IMR-90 (cell line): ENCODE measurements at regions not wholly inside any gene's neighbourhood (a gene's known extent, or its start where the extent isn't known, plus 50 kb on each side); places are given as distances from the start of the nearest gene placed in this dataset.

Experiments
- ATAC-seq: fragments of 200-7000 bp; cut with Tn5 transposase; 2 replicates; pipeline ENCODE4 v1.9.1; 2020; ENCODE audit warnings: low read depth, mild to moderate bottlenecking, moderate library complexity
- BruUV-seq: library from RNA; stranded (reverse); fragments of 400-500 nt; replicated peaks from 2 replicates; lab custom pipeline; 2021; lab: Mats Ljungman, UMichigan
- CTCF ChIA-PET: fragments of 300-600 bp; formaldehyde crosslinking; extraction: SDS; loops from one replicate; lab custom pipeline; 2021; ENCODE audit warnings: antibody characterized with exemption; lab: Yijun Ruan, JAX
- POLR2A ChIA-PET: fragments of 300-600 bp; sonication (Branson Sonifier 250); formaldehyde crosslinking; loops from one replicate; lab custom pipeline; 2022; ENCODE audit warnings: antibody characterized with exemption; ENCODE audit not compliant: unreplicated experiment; lab: Charles Lee
- DNase-seq: peaks from one replicate; pipeline ENCODE4 v3.0.0; 2013
- H2AFZ ChIP-seq: replicated peaks from 2 replicates; pipeline ENCODE3; 2013; ENCODE audit warnings: low read length, mild to moderate bottlenecking; ENCODE audit not compliant: poor library complexity
- H2AK5ac ChIP-seq: 2 replicates; pipeline ENCODE4 v1.6.1; 2013; ENCODE audit warnings: low read depth, low read length, inconsistent platforms
- H2AK9ac ChIP-seq: replicated peaks from 2 replicates; pipeline ENCODE3; 2013; ENCODE audit warnings: mild to moderate bottlenecking, low read depth, low read length, moderate library complexity; ENCODE audit not compliant: poor library complexity
- H2BK120ac ChIP-seq: 2 replicates; pipeline ENCODE4 v1.6.1; 2013; ENCODE audit warnings: low read depth, low read length, inconsistent platforms
- H2BK15ac ChIP-seq: 3 replicates; pipeline ENCODE4 v1.6.1; 2013; ENCODE audit warnings: low read depth, low read length, inconsistent platforms
- H2BK20ac ChIP-seq: 2 replicates; pipeline ENCODE4 v1.6.1; 2013; ENCODE audit warnings: low read depth, mild to moderate bottlenecking, inconsistent platforms, low read length, moderate library complexity
- H2BK5ac ChIP-seq: 2 replicates; pipeline ENCODE4 v1.6.1; 2013; ENCODE audit warnings: mild to moderate bottlenecking, low read depth, low read length, inconsistent platforms; ENCODE audit not compliant: poor library complexity, severe bottlenecking
- H3K14ac ChIP-seq: replicated peaks from 2 replicates; pipeline ENCODE4 v1.6.1; 2013; ENCODE audit warnings: low read depth, low read length, inconsistent platforms
- H3K18ac ChIP-seq: 2 replicates; pipeline ENCODE4 v1.6.1; 2013; ENCODE audit warnings: low read depth, low read length, control low read depth
- H3K23ac ChIP-seq: 2 replicates; pipeline ENCODE4 v1.6.1; 2013; ENCODE audit warnings: low read depth, low read length, inconsistent platforms
- H3K27ac ChIP-seq: 2 replicates; pipeline ENCODE4 v1.5.1; 2013; ENCODE audit warnings: mild to moderate bottlenecking, control low read depth, low read length; ENCODE audit not compliant: insufficient read depth
- H3K27me3 ChIP-seq: 2 replicates; pipeline ENCODE4 v1.6.1; 2013; ENCODE audit warnings: low read length; ENCODE audit not compliant: control insufficient read depth, insufficient read depth
- H3K36me3 ChIP-seq: 2 replicates; pipeline ENCODE4 v1.6.1; 2013; ENCODE audit warnings: low read length, mixed read lengths; ENCODE audit not compliant: control insufficient read depth, insufficient read depth
- H3K4ac ChIP-seq: 2 replicates; pipeline ENCODE4 v1.6.1; 2013; ENCODE audit warnings: low read depth, low read length, inconsistent platforms
- H3K4me1 ChIP-seq: 2 replicates; pipeline ENCODE4 v1.6.1; 2013; ENCODE audit warnings: low read length, mixed read lengths; ENCODE audit not compliant: control insufficient read depth, insufficient read depth
- H3K4me2 ChIP-seq: 2 replicates; pipeline ENCODE4 v1.6.1; 2013; ENCODE audit warnings: low read depth, mild to moderate bottlenecking, control low read depth, low read length, moderate library complexity
- H3K4me3 ChIP-seq: 2 replicates; pipeline ENCODE4 v1.5.1; 2013; ENCODE audit warnings: low read depth, mild to moderate bottlenecking, control low read depth, low read length, moderate library complexity; ENCODE audit not compliant: insufficient read depth
- H3K56ac ChIP-seq: 2 replicates; pipeline ENCODE4 v1.6.1; 2013; ENCODE audit warnings: low read length, inconsistent platforms; ENCODE audit not compliant: insufficient read depth; ENCODE audit errors: extremely low read depth
- H3K79me1 ChIP-seq, 2 experiments: 2 replicates each; pipeline ENCODE4 v1.6.1; 2013; ENCODE audit warnings: low read length in 2 of 2, inconsistent platforms in 1 of 2, low read depth in 1 of 2
- H3K9ac ChIP-seq: 2 replicates; pipeline ENCODE4 v1.6.1; 2013; ENCODE audit warnings: low read depth, low read length, control low read depth
- H3K9me1 ChIP-seq: 2 replicates; pipeline ENCODE4 v1.6.1; 2013; ENCODE audit warnings: low read length, inconsistent platforms; ENCODE audit not compliant: insufficient read depth
- H3K9me3 ChIP-seq: 2 replicates; pipeline ENCODE4 v1.6.1; 2013; ENCODE audit warnings: low read length; ENCODE audit not compliant: control insufficient read depth, insufficient read depth
- H4K20me1 ChIP-seq: 2 replicates; pipeline ENCODE4 v1.6.1; 2013; ENCODE audit warnings: low read length, inconsistent platforms; ENCODE audit not compliant: insufficient read depth
- H4K5ac ChIP-seq: 2 replicates; pipeline ENCODE4 v1.6.1; 2013; ENCODE audit warnings: mild to moderate bottlenecking, low read depth, low read length, control low read depth
- H4K8ac ChIP-seq, 2 experiments: 2 replicates each; pipeline ENCODE4 v1.6.1; 2013; ENCODE audit warnings: low read depth in 2 of 2, low read length in 2 of 2, control low read depth in 1 of 2, inconsistent platforms in 1 of 2
- H4K91ac ChIP-seq: 2 replicates; pipeline ENCODE4 v1.6.1; 2013; ENCODE audit warnings: low read depth, low read length, inconsistent platforms; ENCODE audit not compliant: insufficient read depth
- POLR2A ChIP-seq: IDR thresholded peaks from 2 replicates; pipeline ENCODE4 v1.6.1; 2012; ENCODE audit warnings: mild to moderate bottlenecking, low read depth, low read length
- RCOR1 ChIP-seq: IDR thresholded peaks from 2 replicates; pipeline ENCODE4 v1.6.1; 2012; ENCODE audit warnings: mild to moderate bottlenecking, low read length, improper control_type of control experiment; ENCODE audit not compliant: insufficient replicate concordance
- WGBS, 2 experiments: methylation state at CpG; one replicate each; pipeline versions ENCODE4 v1.1.5 to v1.1.7; 2013; ENCODE audit warnings: missing lambda C conversion rate in 2 of 2; ENCODE audit not compliant: insufficient read length in 1 of 2; ENCODE audit errors: extremely low coverage in 2 of 2; 5-methylcytosine and 5-hydroxymethylcytosine counted together
- dilution Hi-C: fragments of 300-500 bp; cut with HindIII; formaldehyde crosslinking; loops from one replicate; pipeline ENCODE4 v1.14.3; 2018; ENCODE audit warnings: low sequenced_read_pairs; ENCODE audit not compliant: unreplicated experiment
- in situ Hi-C: fragments of 300-500 bp; cut with MboI; formaldehyde crosslinking; loops from 3 replicates; pipeline ENCODE4 v1.14.3; 2019; ENCODE audit warnings: low sequenced_read_pairs, inconsistent platforms, mixed read lengths
- intact Hi-C: fragments of 100-400 bp; cut with micrococcal nuclease; formaldehyde crosslinking; loops from 2 replicates; pipeline ENCODE4 v1.10.0; 2022
- TF ChIP-seq, protein P1 (sequence below): conservative IDR thresholded peaks from 2 replicates; pipeline ENCODE4 v1.5.1; 2012; ENCODE audit warnings: mild to moderate bottlenecking, low read depth, low read length, improper control_type of control experiment

DNA sequence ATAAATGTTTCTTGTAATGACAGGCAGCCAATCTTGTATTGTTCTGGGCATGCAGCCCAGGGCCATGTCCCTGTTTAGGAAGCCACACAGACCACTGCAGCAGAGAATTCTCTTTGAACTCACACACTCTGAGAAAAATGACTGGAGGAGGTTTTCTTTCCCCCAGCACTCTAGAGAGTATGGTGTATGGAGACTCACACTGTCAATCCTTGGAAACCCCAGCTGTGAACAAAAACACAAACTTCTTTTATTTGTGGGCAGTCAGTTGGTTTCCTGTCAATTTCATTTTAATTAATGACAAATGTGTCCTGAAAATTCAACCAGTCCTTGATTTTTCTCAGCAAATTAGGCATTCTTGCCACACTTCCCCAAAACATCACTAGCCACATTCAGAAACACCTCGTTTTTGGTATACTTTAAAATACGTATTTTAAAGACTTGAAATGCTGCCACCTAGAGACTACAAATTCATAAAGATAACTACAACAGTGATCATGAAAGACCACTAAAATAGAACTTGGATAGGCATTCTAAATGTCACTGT lies 52.9 kb upstream of the UFL1 start:
- DNase-seq (no peak), ATAC-seq (no peak)
- H3K9me3 ChIP-seq, result no peaks in the 10 kb centered on the region
- no peak overlapping the region for H2BK20ac ChIP-seq
- H3K4ac ChIP-seq, result no peak overlapping the region
- no peak overlapping the region for H2BK5ac ChIP-seq
- no peak overlapping the region for H3K9ac ChIP-seq
- H2AK5ac ChIP-seq, result no peak overlapping the region
- H3K14ac ChIP-seq, result no peak overlapping the region
- no peak overlapping the region for H2BK120ac ChIP-seq
- no peak overlapping the region for H4K91ac ChIP-seq
- H3K4me1 ChIP-seq, result no peaks in the 10 kb centered on the region
- no peak overlapping the region for H3K27ac ChIP-seq
- dilution Hi-C loops (no loop called here), intact Hi-C loops (no loop called here), in situ Hi-C loops (no loop called here)
- H2BK15ac ChIP-seq, result no peak overlapping the region
- BruUV-seq, result no TSS peak
- H3K36me3 ChIP-seq, result no peaks in the 10 kb centered on the region
- H3K4me2 ChIP-seq, result no peak overlapping the region
- no peak overlapping the region for H4K8ac ChIP-seq
- no peaks in the 10 kb centered on the region for H3K27me3 ChIP-seq
- no peak overlapping the region for H4K5ac ChIP-seq
- no CpG with 5 or more reads among the region's 2 CpGs for WGBS, 2 experiments
- no peak overlapping the region for H3K4me3 ChIP-seq
- H3K18ac ChIP-seq, result no peak overlapping the region
- CTCF ChIA-PET, result no interaction called here
- no peak overlapping the region for H2AK9ac ChIP-seq
- no peaks in the 10 kb centered on the region for H3K79me1 ChIP-seq
- no peaks in the 10 kb centered on the region for H4K20me1 ChIP-seq
- no peak overlapping the region for H3K56ac ChIP-seq
- H3K9me1 ChIP-seq, result no peaks in the 10 kb centered on the region
- no peak overlapping the region for H2AFZ ChIP-seq
- POLR2A ChIA-PET, result no interaction called here
- H3K23ac ChIP-seq, result no peak overlapping the region
- TF ChIP-seq RCOR1 (no peak), POLR2A (no peak)
- TF ChIP-seq, protein P1, sequence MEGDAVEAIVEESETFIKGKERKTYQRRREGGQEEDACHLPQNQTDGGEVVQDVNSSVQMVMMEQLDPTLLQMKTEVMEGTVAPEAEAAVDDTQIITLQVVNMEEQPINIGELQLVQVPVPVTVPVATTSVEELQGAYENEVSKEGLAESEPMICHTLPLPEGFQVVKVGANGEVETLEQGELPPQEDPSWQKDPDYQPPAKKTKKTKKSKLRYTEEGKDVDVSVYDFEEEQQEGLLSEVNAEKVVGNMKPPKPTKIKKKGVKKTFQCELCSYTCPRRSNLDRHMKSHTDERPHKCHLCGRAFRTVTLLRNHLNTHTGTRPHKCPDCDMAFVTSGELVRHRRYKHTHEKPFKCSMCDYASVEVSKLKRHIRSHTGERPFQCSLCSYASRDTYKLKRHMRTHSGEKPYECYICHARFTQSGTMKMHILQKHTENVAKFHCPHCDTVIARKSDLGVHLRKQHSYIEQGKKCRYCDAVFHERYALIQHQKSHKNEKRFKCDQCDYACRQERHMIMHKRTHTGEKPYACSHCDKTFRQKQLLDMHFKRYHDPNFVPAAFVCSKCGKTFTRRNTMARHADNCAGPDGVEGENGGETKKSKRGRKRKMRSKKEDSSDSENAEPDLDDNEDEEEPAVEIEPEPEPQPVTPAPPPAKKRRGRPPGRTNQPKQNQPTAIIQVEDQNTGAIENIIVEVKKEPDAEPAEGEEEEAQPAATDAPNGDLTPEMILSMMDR, result 0 out of 2 replicates have a peak, but pooled peaks have one; percentile 17
